Sigmoid colon (tissue), 4 donors: ENCODE measurements at regions not wholly inside any gene's neighbourhood (a gene's known extent, or its start where the extent isn't known, plus 50 kb on each side); places are given as distances from the start of the nearest gene placed in this dataset.

Experiments
- POLR2A ChIP-seq, 2 donors: fragments of 450-650 bp; IDR thresholded peaks; one replicate each; pipeline ENCODE4 v1.6.1; 2016; ENCODE audit warnings: antibody characterized with exemption in 2 of 2, mild to moderate bottlenecking in 2 of 2, moderate library complexity in 2 of 2
- POLR2AphosphoS5 ChIP-seq, 4 donors: sonication (generic); formaldehyde crosslinking; IDR thresholded peaks; one replicate each; pipeline ENCODE4 v1.6.1; 2017; ENCODE audit warnings: antibody characterized with exemption in 4 of 4

DNA sequence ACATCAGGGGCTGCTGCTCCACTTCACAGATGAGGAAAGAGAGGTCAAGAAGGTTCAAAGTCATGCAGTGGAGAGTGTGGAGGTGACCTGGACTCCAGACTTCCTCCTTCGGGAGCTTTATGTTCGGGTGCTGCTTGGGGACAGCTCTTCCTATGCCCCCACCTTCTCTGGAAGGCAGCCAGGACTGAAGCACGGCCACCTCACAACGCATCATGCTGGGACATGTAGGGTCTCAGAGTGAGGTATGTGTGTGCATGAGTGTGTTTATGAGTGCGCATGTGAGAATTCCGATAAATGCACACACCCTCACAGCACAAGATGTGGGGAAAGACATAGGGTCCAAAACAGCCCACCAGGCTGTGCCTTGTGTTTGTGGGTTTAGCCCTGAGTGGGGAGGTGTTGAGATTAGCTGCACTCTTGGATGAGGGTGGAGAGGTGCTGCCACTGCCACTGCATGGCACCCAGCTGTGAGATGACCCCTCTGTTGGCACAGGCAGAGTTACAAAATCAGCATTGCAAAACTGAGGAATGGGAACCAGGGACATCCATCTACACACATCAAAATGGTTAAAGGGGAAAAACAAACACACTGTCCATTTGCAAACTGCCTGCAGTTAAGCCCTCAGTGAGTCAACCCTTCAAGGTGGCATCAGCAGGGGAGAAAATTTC lies 367.4 kb downstream of the SEC14L1 start:
- TF ChIP-seq POLR2AphosphoS5 (IDR thresholded peaks at IDR 0.05) = no peak
- TF ChIP-seq POLR2A (IDR thresholded peaks at IDR 0.05) = no peak
